HEK293T (cell line): ENCODE measurements at regions not wholly inside any gene's neighbourhood (a gene's known extent, or its start where the extent isn't known, plus 50 kb on each side); places are given as distances from the start of the nearest gene placed in this dataset.

Source experiments
- CTCF ChIA-PET: fragments of 350-600 bp; formaldehyde crosslinking; extraction: SDS; loops from one replicate; lab custom pipeline; 2021; ENCODE audit warnings: antibody characterized with exemption, inconsistent platforms; lab: Yijun Ruan, JAX
- POLR2A ChIA-PET: fragments of 350-600 bp; formaldehyde crosslinking; extraction: SDS; loops from one replicate; lab custom pipeline; 2020; ENCODE audit warnings: antibody characterized with exemption, inconsistent platforms; lab: Yijun Ruan, JAX
- DNase-seq: peaks from one replicate; pipeline ENCODE4 v3.0.0; 2012; ENCODE audit warnings: mixed read lengths; ENCODE audit errors: extremely low spot score
- ARNT ChIP-seq: fragments of 450-650 bp; IDR thresholded peaks from 2 replicates; pipeline ENCODE4 v1.6.1; 2017; ENCODE audit warnings: mild to moderate bottlenecking
- BHLHE40 ChIP-seq: fragments of 450-650 bp; IDR thresholded peaks from 2 replicates; pipeline ENCODE4 v1.6.1; 2016; ENCODE audit warnings: mild to moderate bottlenecking, moderate library complexity, borderline replicate concordance
- CTBP1 ChIP-seq: fragments of 450-650 bp; IDR thresholded peaks from 2 replicates; pipeline ENCODE4 v1.6.1; 2016; ENCODE audit warnings: borderline replicate concordance
- ELF4 ChIP-seq: fragments of 450-650 bp; IDR thresholded peaks from 2 replicates; pipeline ENCODE4 v1.6.1; 2017; ENCODE audit warnings: antibody characterized with exemption
- FOXA1 ChIP-seq: fragments of 450-650 bp; IDR thresholded peaks from 2 replicates; pipeline ENCODE4 v1.6.1; 2016; ENCODE audit warnings: mild to moderate bottlenecking
- FOXK2 ChIP-seq: fragments of 450-650 bp; IDR thresholded peaks from 2 replicates; pipeline ENCODE4 v1.6.1; 2016; ENCODE audit warnings: mild to moderate bottlenecking
- FOXM1 ChIP-seq: fragments of 450-650 bp; IDR thresholded peaks from 2 replicates; pipeline ENCODE4 v1.6.1; 2017; ENCODE audit warnings: mild to moderate bottlenecking, borderline replicate concordance
- HDGF ChIP-seq: fragments of 450-650 bp; IDR thresholded peaks from 2 replicates; pipeline ENCODE4 v1.6.1; 2017; ENCODE audit warnings: antibody characterized with exemption, borderline replicate concordance
- L3MBTL2 ChIP-seq: fragments of 450-650 bp; conservative IDR thresholded peaks from 2 replicates; pipeline ENCODE4 v1.6.1; 2016; ENCODE audit warnings: mild to moderate bottlenecking
- LEF1 ChIP-seq: fragments of 450-650 bp; IDR thresholded peaks from 2 replicates; pipeline ENCODE4 v1.6.1; 2017; ENCODE audit warnings: mild to moderate bottlenecking, borderline replicate concordance
- NFRKB ChIP-seq: fragments of 450-650 bp; IDR thresholded peaks from 2 replicates; pipeline ENCODE4 v1.6.1; 2016; ENCODE audit warnings: mild to moderate bottlenecking, moderate library complexity
- SP1 ChIP-seq: fragments of 450-650 bp; IDR thresholded peaks from 2 replicates; pipeline ENCODE4 v1.6.1; 2017
- SUZ12 ChIP-seq: fragments of 450-650 bp; IDR thresholded peaks from 2 replicates; pipeline ENCODE4 v1.6.1; 2016; ENCODE audit warnings: mild to moderate bottlenecking
- ZNF384 ChIP-seq: fragments of 450-650 bp; IDR thresholded peaks from 2 replicates; pipeline ENCODE4 v1.6.1; 2016
- TF ChIP-seq, protein P1 (sequence below): fragments of 450-650 bp; IDR thresholded peaks from 2 replicates; pipeline ENCODE4 v1.6.1; 2016

DNA sequence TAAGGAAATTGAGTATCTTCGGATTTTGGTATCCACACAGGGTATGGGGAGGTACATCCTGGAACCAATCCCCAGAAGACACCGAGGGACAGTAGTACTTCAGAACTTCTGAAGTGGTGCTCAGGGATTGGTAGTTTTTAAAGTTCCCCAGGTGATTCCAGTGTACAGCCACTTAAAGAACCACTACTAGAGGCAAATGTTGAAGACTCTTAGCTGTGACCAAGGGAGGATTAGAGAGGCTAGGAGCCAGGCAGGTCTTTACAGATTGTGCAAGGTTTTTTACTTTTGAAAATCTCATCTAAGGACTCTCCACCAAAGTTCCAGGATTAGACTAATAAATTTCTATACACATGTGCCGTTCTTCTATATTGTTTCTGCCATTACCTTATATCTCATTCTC lies 52.9 kb upstream of the GLS start:
- CTCF ChIA-PET = no interaction called here
- TF ChIP-seq SP1 (no peak), ZNF384 (no peak), FOXA1 (no peak), ARNT (no peak), CTBP1 (no peak), LEF1 (no peak), ELF4 (no peak), BHLHE40 (no peak), SUZ12 (no peak), L3MBTL2 (no peak), FOXM1 (no peak), NFRKB (no peak), FOXK2 (no peak), HDGF (no peak)
- TF ChIP-seq, protein P1, sequence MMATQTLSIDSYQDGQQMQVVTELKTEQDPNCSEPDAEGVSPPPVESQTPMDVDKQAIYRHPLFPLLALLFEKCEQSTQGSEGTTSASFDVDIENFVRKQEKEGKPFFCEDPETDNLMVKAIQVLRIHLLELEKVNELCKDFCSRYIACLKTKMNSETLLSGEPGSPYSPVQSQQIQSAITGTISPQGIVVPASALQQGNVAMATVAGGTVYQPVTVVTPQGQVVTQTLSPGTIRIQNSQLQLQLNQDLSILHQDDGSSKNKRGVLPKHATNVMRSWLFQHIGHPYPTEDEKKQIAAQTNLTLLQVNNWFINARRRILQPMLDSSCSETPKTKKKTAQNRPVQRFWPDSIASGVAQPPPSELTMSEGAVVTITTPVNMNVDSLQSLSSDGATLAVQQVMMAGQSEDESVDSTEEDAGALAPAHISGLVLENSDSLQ = no peak
- POLR2A ChIA-PET = no interaction called here
- DNase-seq = no peak

DNA sequence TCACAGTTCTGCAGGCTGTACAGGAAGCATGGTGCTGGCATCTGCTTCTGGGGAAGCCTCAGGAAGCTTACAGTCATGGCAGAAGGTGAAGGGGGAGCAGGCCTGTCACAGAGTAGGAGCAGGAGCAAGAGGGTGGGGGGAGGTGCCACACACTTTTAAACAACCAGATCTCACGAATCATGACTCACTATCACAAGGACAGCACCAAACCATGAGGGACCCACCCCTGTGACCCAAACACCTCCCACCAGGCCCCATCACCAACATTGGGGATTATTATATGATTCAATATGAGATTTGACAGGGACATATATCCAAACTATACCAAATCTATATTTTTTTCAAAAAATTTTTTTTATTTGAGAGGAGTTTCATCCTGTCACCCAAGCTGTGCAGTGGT lies 51.0 kb upstream of the GLS start:
- POLR2A ChIA-PET = no interaction called here
- TF ChIP-seq ELF4 (no peak), FOXM1 (no peak), HDGF (no peak), SUZ12 (no peak), CTBP1 (no peak)
- no peak for DNase-seq
- CTCF ChIA-PET = no interaction called here
